Uterus (tissue), 3 donors: ENCODE measurements at regions not wholly inside any gene's neighbourhood (a gene's known extent, or its start where the extent isn't known, plus 50 kb on each side); places are given as distances from the start of the nearest gene placed in this dataset.

Source experiments
- DNase-seq, 2 donors: peaks; one replicate each; pipeline ENCODE4 v3.0.0-alpha.2; 2019 to 2020
- H3K27ac ChIP-seq, 2 donors: fragments of 200-600 bp; sonication (generic); 1 replicate in 1 of 2; 2 replicates in 1 of 2; pipeline ENCODE4 v1.5.1; 2016 to 2018
- H3K27me3 ChIP-seq, 2 donors: fragments of 200-600 bp; sonication (generic); one replicate each; pipeline ENCODE4 v1.5.1; 2018 to 2019; ENCODE audit warnings: control low read depth in 1 of 2
- H3K36me3 ChIP-seq, 2 donors: fragments of 200-600 bp; sonication (generic); one replicate each; pipeline ENCODE4 v1.5.1; 2019; ENCODE audit warnings: control low read depth in 1 of 2
- H3K4me1 ChIP-seq, 2 donors: fragments of 200-600 bp; sonication (generic); one replicate each; pipeline ENCODE4 v1.5.1; 2018 to 2019; ENCODE audit warnings: control low read depth in 1 of 2
- H3K4me3 ChIP-seq, 2 donors: fragments of 200-600 bp; sonication (generic); 1 replicate in 1 of 2; 2 replicates in 1 of 2; pipeline ENCODE4 v1.5.1; 2018 to 2019; ENCODE audit warnings: mild to moderate bottlenecking in 1 of 2
- H3K9me3 ChIP-seq, 2 donors: fragments of 200-600 bp; sonication (generic); one replicate each; pipeline ENCODE4 v1.5.1; 2019; ENCODE audit warnings: control low read depth in 1 of 2
- CTCF ChIP-seq, 4 experiments: fragments of 200-600 bp in 2 of 4; fragments of 450-650 bp in 2 of 4; sonication (generic) in 2 of 4; IDR thresholded peaks; one replicate each; pipeline ENCODE4 v1.5.1; 2016 to 2019; ENCODE audit warnings: antibody characterized with exemption in 4 of 4, mild to moderate bottlenecking in 2 of 4, moderate library complexity in 1 of 4
- POLR2A ChIP-seq, 2 donors: fragments of 450-650 bp; IDR thresholded peaks; one replicate each; pipeline ENCODE4 v1.6.1; 2016; ENCODE audit warnings: antibody characterized with exemption in 2 of 2, mild to moderate bottlenecking in 1 of 2, moderate library complexity in 1 of 2
- intact Hi-C: fragments of 100-400 bp; cut with DNase I; formaldehyde crosslinking; loops from one replicate; pipeline ENCODE4 v1.15.1; 2023; ENCODE audit warnings: low total_unique reads
- donor health status: DM: yes; HTN: yes; CAD: no.

- H3K9me3 ChIP-seq: no peaks in the 10 kb centered on the region
- TF ChIP-seq CTCF (IDR thresholded peaks at IDR 0.05): no peak
- no peak for TF ChIP-seq POLR2A (IDR thresholded peaks at IDR 0.05)
- intact Hi-C loops: no loop called here
- no peak for DNase-seq
- H3K4me3 ChIP-seq: no peak overlapping the region
- no peaks in the 10 kb centered on the region for H3K36me3 ChIP-seq
- no peaks in the 10 kb centered on the region for H3K27me3 ChIP-seq
- H3K4me1 ChIP-seq: no peaks in the 10 kb centered on the region
- no peak overlapping the region for H3K27ac ChIP-seq
Measured at GRCh38 chr12:98360401-98360800, 155.0 kb upstream of the TMPO start.

GRCh38 chr12:98369581-98369980 lies 145.8 kb upstream of the TMPO start:
- Histone ChIP-seq H3K4me3 (no peak overlapping the region), H3K27ac (no peak overlapping the region), H3K36me3 (no peaks in the 10 kb centered on the region), H3K9me3 (no peaks in the 10 kb centered on the region), H3K27me3 (no peaks in the 10 kb centered on the region), H3K4me1 (no peaks in the 10 kb centered on the region)
- intact Hi-C loops: no loop called here
- DNase-seq: no peak
- no peak for TF ChIP-seq POLR2A (IDR thresholded peaks at IDR 0.05)
- TF ChIP-seq CTCF (IDR thresholded peaks at IDR 0.05): no peak

- intact Hi-C loops: no loop called here
- DNase-seq: no peak
- Histone ChIP-seq H3K36me3 (no peaks in the 10 kb centered on the region), H3K27me3 (no peaks in the 10 kb centered on the region), H3K4me1 (no peaks in the 10 kb centered on the region), H3K4me3 (no peak overlapping the region), H3K9me3 (no peaks in the 10 kb centered on the region), H3K27ac (no peak overlapping the region)
- TF ChIP-seq CTCF (IDR thresholded peaks at IDR 0.05): no peak
- TF ChIP-seq POLR2A (IDR thresholded peaks at IDR 0.05): no peak
Measured at GRCh38 chr12:98370976-98371375, 144.4 kb upstream of the TMPO start.

GRCh38 chr12:98371419-98371818 lies 144.0 kb upstream of the TMPO start:
- Histone ChIP-seq H3K27me3 (no peaks in the 10 kb centered on the region), H3K27ac (no peak overlapping the region), H3K36me3 (no peaks in the 10 kb centered on the region), H3K9me3 (no peaks in the 10 kb centered on the region), H3K4me3 (no peak overlapping the region), H3K4me1 (no peaks in the 10 kb centered on the region)
- intact Hi-C loops: no loop called here
- TF ChIP-seq POLR2A (IDR thresholded peaks at IDR 0.05) (no peak), CTCF (IDR thresholded peaks at IDR 0.05) (no peak)
- no peak for DNase-seq

- DNase-seq: no peak
- Histone ChIP-seq H3K27ac (no peak overlapping the region), H3K4me3 (no peak overlapping the region), H3K4me1 (no peaks in the 10 kb centered on the region), H3K9me3 (no peaks in the 10 kb centered on the region), H3K27me3 (no peaks in the 10 kb centered on the region), H3K36me3 (no peaks in the 10 kb centered on the region)
- intact Hi-C loops: no loop called here
- TF ChIP-seq POLR2A (IDR thresholded peaks at IDR 0.05) (no peak), CTCF (IDR thresholded peaks at IDR 0.05) (no peak)
Measured at GRCh38 chr12:98372340-98373024, 142.9 kb upstream of the TMPO start.
